GM10266 (cell line): ENCODE measurements at regions not wholly inside any gene's neighbourhood (a gene's known extent, or its start where the extent isn't known, plus 50 kb on each side); places are given as distances from the start of the nearest gene placed in this dataset.

Experiments used
- DNase-seq: peaks from one replicate; pipeline ENCODE4 v3.0.0; 2012; ENCODE audit errors: extremely low spot score
- CTCF ChIP-seq: IDR thresholded peaks from 2 replicates; pipeline ENCODE4 v1.5.1; 2012; ENCODE audit warnings: mild to moderate bottlenecking, low read depth; ENCODE audit not compliant: control insufficient read depth, insufficient read depth; ENCODE audit errors: missing control alignments

- no peak for DNase-seq
- no peak for TF ChIP-seq CTCF
Measured at GRCh38 chr4:57676394-57676793, 566.2 kb upstream of the IGFBP7 start.

- no peak for TF ChIP-seq CTCF
- DNase-seq, result no peak
Measured at GRCh38 chr4:57672846-57673433, 562.8 kb upstream of the IGFBP7 start.

GRCh38 chr4:57668621-57669020 is 558.4 kb upstream of the IGFBP7 start:
- no peak for DNase-seq
- no peak for TF ChIP-seq CTCF

GRCh38 chr4:57665806-57666205 is 555.6 kb upstream of the IGFBP7 start:
- TF ChIP-seq CTCF, result no peak

GRCh38 chr4:57661517-57662090 is 551.4 kb upstream of the IGFBP7 start:
- no peak for DNase-seq
- no peak for TF ChIP-seq CTCF

More at GRCh38 chr4:57665806-57666205, 555.6 kb upstream of the IGFBP7 start:
- no peak for DNase-seq

- TF ChIP-seq CTCF, result no peak
- DNase-seq, result no peak
Measured at GRCh38 chr4:57658673-57659072, 548.5 kb upstream of the IGFBP7 start.

GRCh38 chr4:57658188-57658587 is 548.0 kb upstream of the IGFBP7 start:
- no peak for TF ChIP-seq CTCF
- no peak for DNase-seq
